ENCODE measurements at regions not wholly inside any gene's neighbourhood (a gene's known extent, or its start where the extent isn't known, plus 50 kb on each side); places are given as distances from the start of the nearest gene placed in this dataset.

DNA sequence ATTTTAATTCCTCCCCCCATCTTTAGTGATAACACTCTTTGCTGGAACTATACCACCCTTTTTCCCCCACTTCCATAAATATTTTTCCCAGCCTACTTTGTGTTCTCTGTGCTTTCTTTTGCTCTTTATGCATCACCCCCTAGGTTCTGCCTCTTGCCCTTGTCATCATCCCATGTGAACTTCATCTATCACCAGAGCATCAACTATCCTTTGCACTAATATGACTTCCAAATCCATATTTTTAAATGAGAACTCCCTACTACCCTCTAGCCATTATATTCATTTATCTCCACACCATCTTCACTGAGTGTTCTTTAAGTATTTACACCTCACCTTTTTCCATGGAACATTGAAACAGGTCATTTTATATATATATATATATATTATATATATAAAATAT, 452.7 kb downstream of the FOXO1 start:
- TF ChIP-seq, protein P1, sequence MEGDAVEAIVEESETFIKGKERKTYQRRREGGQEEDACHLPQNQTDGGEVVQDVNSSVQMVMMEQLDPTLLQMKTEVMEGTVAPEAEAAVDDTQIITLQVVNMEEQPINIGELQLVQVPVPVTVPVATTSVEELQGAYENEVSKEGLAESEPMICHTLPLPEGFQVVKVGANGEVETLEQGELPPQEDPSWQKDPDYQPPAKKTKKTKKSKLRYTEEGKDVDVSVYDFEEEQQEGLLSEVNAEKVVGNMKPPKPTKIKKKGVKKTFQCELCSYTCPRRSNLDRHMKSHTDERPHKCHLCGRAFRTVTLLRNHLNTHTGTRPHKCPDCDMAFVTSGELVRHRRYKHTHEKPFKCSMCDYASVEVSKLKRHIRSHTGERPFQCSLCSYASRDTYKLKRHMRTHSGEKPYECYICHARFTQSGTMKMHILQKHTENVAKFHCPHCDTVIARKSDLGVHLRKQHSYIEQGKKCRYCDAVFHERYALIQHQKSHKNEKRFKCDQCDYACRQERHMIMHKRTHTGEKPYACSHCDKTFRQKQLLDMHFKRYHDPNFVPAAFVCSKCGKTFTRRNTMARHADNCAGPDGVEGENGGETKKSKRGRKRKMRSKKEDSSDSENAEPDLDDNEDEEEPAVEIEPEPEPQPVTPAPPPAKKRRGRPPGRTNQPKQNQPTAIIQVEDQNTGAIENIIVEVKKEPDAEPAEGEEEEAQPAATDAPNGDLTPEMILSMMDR (IDR thresholded peaks at IDR 0.05): no peak
- no peak for TF ChIP-seq EP300 (IDR thresholded peaks at IDR 0.05)
- TF ChIP-seq POLR2A (IDR thresholded peaks at IDR 0.05): no peak
